Hepatocyte (in vitro differentiated cells): ENCODE measurements at regions not wholly inside any gene's neighbourhood (a gene's known extent, or its start where the extent isn't known, plus 50 kb on each side); places are given as distances from the start of the nearest gene placed in this dataset.

Source experiments
- DNase-seq: peaks from one replicate; pipeline ENCODE4 v3.0.0-alpha.2; 2016; ENCODE audit warnings: low spot score
- H2AFZ ChIP-seq: fragments of 200-600 bp; sonication (generic); 2 replicates; pipeline ENCODE4 v1.6.0; 2016; ENCODE audit warnings: antibody characterized with exemption, mild to moderate bottlenecking
- H3K27ac ChIP-seq: fragments of 200-600 bp; sonication (generic); 2 replicates; pipeline ENCODE4 v1.5.1; 2016; ENCODE audit warnings: mild to moderate bottlenecking
- H3K27me3 ChIP-seq: fragments of 200-600 bp; sonication (generic); 2 replicates; pipeline ENCODE4 v1.6.1; 2016
- H3K36me3 ChIP-seq: fragments of 200-600 bp; sonication (generic); replicated peaks from 2 replicates; pipeline ENCODE4 v1.5.1; 2016; ENCODE audit warnings: low read depth; ENCODE audit not compliant: insufficient read depth
- H3K4me1 ChIP-seq: fragments of 200-600 bp; sonication (generic); 2 replicates; pipeline ENCODE4 v1.5.1; 2016; ENCODE audit warnings: mild to moderate bottlenecking, moderate library complexity; ENCODE audit not compliant: insufficient read depth
- H3K4me2 ChIP-seq: fragments of 200-600 bp; sonication (generic); 2 replicates; pipeline ENCODE4 v1.6.0; 2016
- H3K4me3 ChIP-seq: fragments of 200-600 bp; sonication (generic); 2 replicates; pipeline ENCODE4 v1.5.1; 2016; ENCODE audit warnings: mild to moderate bottlenecking
- H3K79me2 ChIP-seq: fragments of 200-600 bp; sonication (generic); 2 replicates; pipeline ENCODE4 v1.6.0; 2017; ENCODE audit warnings: mild to moderate bottlenecking
- H3K9me2 ChIP-seq: fragments of 200-600 bp; sonication (generic); replicated peaks from 2 replicates; pipeline ENCODE4 v1.6.0; 2017; ENCODE audit warnings: mild to moderate bottlenecking; ENCODE audit not compliant: insufficient read depth
- H3K9me3 ChIP-seq: fragments of 200-600 bp; sonication (generic); 2 replicates; pipeline ENCODE4 v1.5.1; 2016; ENCODE audit warnings: low read depth, mild to moderate bottlenecking
- H4K20me1 ChIP-seq: fragments of 200-600 bp; sonication (generic); 2 replicates; pipeline ENCODE4 v1.6.0; 2016; ENCODE audit warnings: mild to moderate bottlenecking; ENCODE audit not compliant: insufficient read depth, poor library complexity, severe bottlenecking
- CTCF ChIP-seq: fragments of 200-600 bp; sonication (generic); IDR thresholded peaks from 2 replicates; pipeline ENCODE4 v1.5.1; 2016; ENCODE audit warnings: antibody characterized with exemption, mild to moderate bottlenecking; ENCODE audit not compliant: poor library complexity
- EZH2 ChIP-seq: fragments of 200-600 bp; sonication (generic); IDR thresholded peaks from 2 replicates; pipeline ENCODE4 v1.6.1; 2016; ENCODE audit warnings: antibody characterized with exemption, mild to moderate bottlenecking, borderline replicate concordance
- EZH2phosphoT487 ChIP-seq: fragments of 200-600 bp; sonication (generic); IDR thresholded peaks from one replicate; pipeline ENCODE4 v1.6.1; 2018; ENCODE audit warnings: antibody characterized with exemption, mild to moderate bottlenecking, low read depth, moderate library complexity; ENCODE audit not compliant: unreplicated experiment, severe bottlenecking
- WGBS: methylation state at CpG from one replicate; pipeline ENCODE4 v1.1.6; 2016; ENCODE audit warnings: low lambda C conversion rate; ENCODE audit errors: missing lambda C conversion rate; 5-methylcytosine and 5-hydroxymethylcytosine counted together

- Histone ChIP-seq H3K27me3 (no peaks in the 10 kb centered on the region), H3K79me2 (no peaks in the 10 kb centered on the region), H3K4me3 (no peak overlapping the region), H2AFZ (no peak overlapping the region), H4K20me1 (no peaks in the 10 kb centered on the region), H3K4me1 (no peaks in the 10 kb centered on the region), H3K4me2 (no peak overlapping the region), H3K9me2 (no peaks in the 10 kb centered on the region), H3K27ac (no peak overlapping the region), H3K36me3 (no peaks in the 10 kb centered on the region), H3K9me3 (no peaks in the 10 kb centered on the region)
- no peak for DNase-seq
- TF ChIP-seq EZH2phosphoT487 (no peak), CTCF (no peak), EZH2 (no peak)
- WGBS = 89% methylated on average over 6 of the region's 6 CpGs
These were observed 200.6 kb upstream of the CNOT2 start for GRCh38 chr12:70042675-70043074.

GRCh38 chr12:70043490-70044138, 199.6 kb upstream of the CNOT2 start:
- Histone ChIP-seq H3K4me2 (no peak overlapping the region), H3K9me2 (no peaks in the 10 kb centered on the region), H3K4me1 (peaks cover 4% of the 10 kb centered on the region), H3K9me3 (no peaks in the 10 kb centered on the region), H3K27ac (no peak overlapping the region), H2AFZ (no peak overlapping the region), H3K27me3 (no peaks in the 10 kb centered on the region), H3K4me3 (no peak overlapping the region), H3K79me2 (no peaks in the 10 kb centered on the region), H3K36me3 (no peaks in the 10 kb centered on the region), H4K20me1 (no peaks in the 10 kb centered on the region)
- no peak for DNase-seq
- TF ChIP-seq EZH2 = no peak
- no peak for TF ChIP-seq EZH2phosphoT487
- TF ChIP-seq CTCF = no peak
- WGBS = 91% methylated on average over 4 of the region's 4 CpGs

GRCh38 chr12:70044167-70044566, 199.1 kb upstream of the CNOT2 start:
- 69% methylated on average over 2 of the region's 2 CpGs for WGBS
- Histone ChIP-seq H3K79me2 (no peaks in the 10 kb centered on the region), H3K9me2 (no peaks in the 10 kb centered on the region), H3K4me1 (peaks cover 5% of the 10 kb centered on the region), H3K4me2 (no peak overlapping the region), H3K27ac (no peak overlapping the region), H2AFZ (no peak overlapping the region), H3K9me3 (no peaks in the 10 kb centered on the region), H4K20me1 (no peaks in the 10 kb centered on the region), H3K36me3 (no peaks in the 10 kb centered on the region), H3K27me3 (no peaks in the 10 kb centered on the region), H3K4me3 (no peak overlapping the region)
- DNase-seq = no peak
- TF ChIP-seq EZH2 = no peak
- no peak for TF ChIP-seq EZH2phosphoT487
- no peak for TF ChIP-seq CTCF

GRCh38 chr12:70045036-70045435, 198.2 kb upstream of the CNOT2 start:
- Histone ChIP-seq H3K4me2 (no peak overlapping the region), H3K36me3 (no peaks in the 10 kb centered on the region), H3K27ac (no peak overlapping the region), H3K4me3 (no peak overlapping the region), H3K27me3 (no peaks in the 10 kb centered on the region), H3K4me1 (peaks cover 5% of the 10 kb centered on the region), H4K20me1 (no peaks in the 10 kb centered on the region), H3K9me2 (no peaks in the 10 kb centered on the region), H3K79me2 (no peaks in the 10 kb centered on the region), H3K9me3 (no peaks in the 10 kb centered on the region), H2AFZ (no peak overlapping the region)
- DNase-seq = no peak
- no peak for TF ChIP-seq CTCF
- TF ChIP-seq EZH2phosphoT487 = no peak
- TF ChIP-seq EZH2 = no peak
- WGBS = 36% methylated on average over 3 of the region's 3 CpGs
